ENCODE measurements at regions not wholly inside any gene's neighbourhood (a gene's known extent, or its start where the extent isn't known, plus 50 kb on each side); places are given as distances from the start of the nearest gene placed in this dataset.

DNA sequence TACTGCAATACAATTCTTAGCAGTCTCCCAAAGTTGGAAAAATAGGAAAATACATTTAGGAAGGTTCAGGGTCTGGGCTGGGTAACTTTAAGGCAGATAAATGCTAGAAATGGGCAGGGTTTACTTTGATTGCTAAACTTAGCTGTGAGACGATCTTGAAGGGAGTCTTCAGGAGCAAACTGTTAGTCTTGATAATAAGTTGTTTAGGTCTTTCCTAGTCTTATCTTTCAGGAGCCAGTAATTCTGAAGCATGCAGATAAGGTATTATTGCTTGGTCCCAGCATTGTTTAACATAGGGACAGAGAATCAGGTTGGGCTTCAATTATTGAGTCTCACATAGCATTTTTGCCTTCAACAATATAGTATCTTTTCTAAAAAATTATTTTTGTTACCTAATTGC, 262.4 kb upstream of the MIR17HG start:
- TF ChIP-seq POLR2A (IDR thresholded peaks at IDR 0.05; ENCODE audit: low read depth, low read length), result no peak
- TF ChIP-seq, protein P1, sequence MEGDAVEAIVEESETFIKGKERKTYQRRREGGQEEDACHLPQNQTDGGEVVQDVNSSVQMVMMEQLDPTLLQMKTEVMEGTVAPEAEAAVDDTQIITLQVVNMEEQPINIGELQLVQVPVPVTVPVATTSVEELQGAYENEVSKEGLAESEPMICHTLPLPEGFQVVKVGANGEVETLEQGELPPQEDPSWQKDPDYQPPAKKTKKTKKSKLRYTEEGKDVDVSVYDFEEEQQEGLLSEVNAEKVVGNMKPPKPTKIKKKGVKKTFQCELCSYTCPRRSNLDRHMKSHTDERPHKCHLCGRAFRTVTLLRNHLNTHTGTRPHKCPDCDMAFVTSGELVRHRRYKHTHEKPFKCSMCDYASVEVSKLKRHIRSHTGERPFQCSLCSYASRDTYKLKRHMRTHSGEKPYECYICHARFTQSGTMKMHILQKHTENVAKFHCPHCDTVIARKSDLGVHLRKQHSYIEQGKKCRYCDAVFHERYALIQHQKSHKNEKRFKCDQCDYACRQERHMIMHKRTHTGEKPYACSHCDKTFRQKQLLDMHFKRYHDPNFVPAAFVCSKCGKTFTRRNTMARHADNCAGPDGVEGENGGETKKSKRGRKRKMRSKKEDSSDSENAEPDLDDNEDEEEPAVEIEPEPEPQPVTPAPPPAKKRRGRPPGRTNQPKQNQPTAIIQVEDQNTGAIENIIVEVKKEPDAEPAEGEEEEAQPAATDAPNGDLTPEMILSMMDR (conservative IDR thresholded peaks at IDR 0.05; ENCODE audit: low read depth, low read length), result no peak
- TF ChIP-seq, protein P2, sequence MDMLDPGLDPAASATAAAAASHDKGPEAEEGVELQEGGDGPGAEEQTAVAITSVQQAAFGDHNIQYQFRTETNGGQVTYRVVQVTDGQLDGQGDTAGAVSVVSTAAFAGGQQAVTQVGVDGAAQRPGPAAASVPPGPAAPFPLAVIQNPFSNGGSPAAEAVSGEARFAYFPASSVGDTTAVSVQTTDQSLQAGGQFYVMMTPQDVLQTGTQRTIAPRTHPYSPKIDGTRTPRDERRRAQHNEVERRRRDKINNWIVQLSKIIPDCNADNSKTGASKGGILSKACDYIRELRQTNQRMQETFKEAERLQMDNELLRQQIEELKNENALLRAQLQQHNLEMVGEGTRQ (IDR thresholded peaks at IDR 0.05; ENCODE audit: low read depth, low read length), result no peak
- no peak for TF ChIP-seq SMC3 (IDR thresholded peaks at IDR 0.05; ENCODE audit: low read depth, low read length)
- TF ChIP-seq MAFK (IDR thresholded peaks at IDR 0.05; ENCODE audit: low read depth, low read length), result no peak
- TF ChIP-seq CHD1 (IDR thresholded peaks at IDR 0.05; ENCODE audit: low read depth, low read length), result no peak
- TF ChIP-seq RFX5 (IDR thresholded peaks at IDR 0.05; ENCODE audit: low read depth, low read length), result no peak
- TF ChIP-seq BHLHE40 (IDR thresholded peaks at IDR 0.05; ENCODE audit: low read depth, low read length), result no peak
- no peak for TF ChIP-seq RAD21 (IDR thresholded peaks at IDR 0.05; ENCODE audit: low read length)
- TF ChIP-seq MXI1 (IDR thresholded peaks at IDR 0.05; ENCODE audit: borderline replicate concordance, low read depth, low read length), result no peak
- no peak for TF ChIP-seq RCOR1 (IDR thresholded peaks at IDR 0.05; ENCODE audit: insufficient replicate concordance, low read length)
- TF ChIP-seq CEBPB (IDR thresholded peaks at IDR 0.05; ENCODE audit: low read depth, low read length), result no peak

All from IMR-90 (cell line).